H1 (cell line): ENCODE measurements at regions not wholly inside any gene's neighbourhood (a gene's known extent, or its start where the extent isn't known, plus 50 kb on each side); places are given as distances from the start of the nearest gene placed in this dataset.

Experiments
- CTCF ChIA-PET: fragments of 300-600 bp; sonication (Branson Sonifier 250); formaldehyde crosslinking; loops from one replicate; lab custom pipeline; 2021; ENCODE audit not compliant: partially characterized antibody; lab: Charles Lee
- POLR2A ChIA-PET: fragments of 300-600 bp; sonication (Branson Sonifier 250); formaldehyde crosslinking; loops from one replicate; lab custom pipeline; 2021; ENCODE audit warnings: inconsistent platforms; ENCODE audit not compliant: partially characterized antibody; lab: Charles Lee
- DNase-seq, 2 experiments: peaks; one replicate each; pipeline versions ENCODE4 v3.0.0 to v3.0.0-alpha.2; 2010 to 2022; ENCODE audit warnings: low spot score in 2 of 2, low read depth in 1 of 2, mixed read lengths in 1 of 2
- FAIRE-seq: peaks from 2 replicates; lab custom pipeline; 2011; peaks lifted over from hg19 to GRCh38; lab: Jason Lieb, UNC
- H2AFZ ChIP-seq: 2 replicates; pipeline ENCODE4 v1.8.1; 2012; ENCODE audit warnings: low read length, inconsistent platforms
- H2AK5ac ChIP-seq: 2 replicates; pipeline ENCODE4 v1.6.1; 2013; ENCODE audit warnings: low read depth, low read length
- H2BK120ac ChIP-seq: replicated peaks from 2 replicates; pipeline ENCODE3; 2013; ENCODE audit warnings: low read depth, low read length, inconsistent platforms
- H2BK12ac ChIP-seq: 2 replicates; pipeline ENCODE4 v1.6.1; 2013; ENCODE audit warnings: low read depth, low read length
- H2BK15ac ChIP-seq: 2 replicates; pipeline ENCODE4 v1.6.1; 2013; ENCODE audit warnings: low read length
- H2BK20ac ChIP-seq: 2 replicates; pipeline ENCODE4 v1.6.1; 2013; ENCODE audit warnings: low read length
- H2BK5ac ChIP-seq: 2 replicates; pipeline ENCODE4 v1.6.1; 2013; ENCODE audit warnings: low read depth, low read length
- H3K14ac ChIP-seq: 2 replicates; pipeline ENCODE4 v1.6.1; 2013; ENCODE audit warnings: inconsistent platforms; ENCODE audit not compliant: insufficient read length
- H3K18ac ChIP-seq: 2 replicates; pipeline ENCODE4 v1.6.1; 2013; ENCODE audit warnings: low read length; ENCODE audit errors: extremely low read depth
- H3K23ac ChIP-seq: 2 replicates; pipeline ENCODE4 v1.6.1; 2013; ENCODE audit warnings: inconsistent platforms; ENCODE audit not compliant: insufficient read length
- H3K23me2 ChIP-seq: 2 replicates; pipeline ENCODE4 v1.6.1; 2013; ENCODE audit warnings: low read depth, low read length
- H3K27ac ChIP-seq: 2 replicates; pipeline ENCODE4 v1.6.1; 2011; ENCODE audit warnings: low read depth, low read length, inconsistent platforms
- H3K27me3 ChIP-seq, 4 experiments: replicated peaks in 1 of 4; 1 replicate in 1 of 4; 2 replicates in 3 of 4; pipeline versions ENCODE4 v1.6.1 to v1.8.1; 2011 to 2013; ENCODE audit warnings: low read length in 3 of 4, mild to moderate bottlenecking in 3 of 4, inconsistent platforms in 2 of 4, mixed read lengths in 2 of 4, moderate library complexity in 1 of 4; ENCODE audit not compliant: control insufficient read depth in 3 of 4, insufficient read depth in 3 of 4; ENCODE audit errors: extremely low read depth in 1 of 4
- H3K36me3 ChIP-seq, 4 experiments: 2 replicates each; pipeline versions ENCODE4 v1.6.1 to v1.8.1; 2011 to 2013; ENCODE audit warnings: mild to moderate bottlenecking in 4 of 4, low read length in 3 of 4, moderate library complexity in 2 of 4, control low read depth in 1 of 4, inconsistent platforms in 1 of 4; ENCODE audit not compliant: insufficient read depth in 4 of 4, control insufficient read depth in 2 of 4
- H3K4ac ChIP-seq: replicated peaks from 2 replicates; pipeline ENCODE3; 2013; ENCODE audit warnings: low read length, low read depth, mixed read lengths, inconsistent platforms; ENCODE audit not compliant: insufficient read length
- H3K4me1 ChIP-seq, 4 experiments: replicated peaks in 1 of 4; 1 replicate in 1 of 4; 2 replicates in 3 of 4; pipeline versions ENCODE4 v1.6.1 to v1.8.1; 2011 to 2013; ENCODE audit warnings: low read length in 3 of 4, inconsistent platforms in 2 of 4, mixed read lengths in 1 of 4; ENCODE audit not compliant: insufficient read depth in 4 of 4, control insufficient read depth in 3 of 4
- H3K4me2 ChIP-seq, 2 experiments: 2 replicates each; pipeline versions ENCODE4 v1.6.1 to v1.8.1; 2011 to 2013; ENCODE audit warnings: low read depth in 2 of 2, low read length in 2 of 2, control low read depth in 1 of 2, inconsistent platforms in 1 of 2, mild to moderate bottlenecking in 1 of 2; ENCODE audit not compliant: insufficient read depth in 1 of 2
- H3K4me3 ChIP-seq, 4 experiments: fragments of 200-600, 300-600 bp in 1 of 4; sonication (generic), shearing (Covaris generic), sonication (Bioruptor Twin) in 1 of 4; 2 replicates each; pipeline versions ENCODE4 v1.5.1 to v1.8.1; 2011 to 2016; ENCODE audit warnings: low read length in 4 of 4, low read depth in 3 of 4, control low read depth in 2 of 4, inconsistent platforms in 2 of 4, mild to moderate bottlenecking in 2 of 4, mixed read lengths in 1 of 4, moderate library complexity in 1 of 4; ENCODE audit not compliant: insufficient read depth in 2 of 4; ENCODE audit errors: extremely low read depth in 1 of 4
- H3K56ac ChIP-seq: replicated peaks from 2 replicates; pipeline ENCODE3; 2013; ENCODE audit warnings: low read depth, mild to moderate bottlenecking, mixed read lengths, low read length, inconsistent platforms; ENCODE audit not compliant: insufficient read length
- H3K79me1 ChIP-seq: 2 replicates; pipeline ENCODE4 v1.6.1; 2013; ENCODE audit warnings: low read depth, low read length, control low read depth
- H3K79me2 ChIP-seq, 2 experiments: 2 replicates each; pipeline versions ENCODE4 v1.6.1 to v1.8.1; 2012 to 2013; ENCODE audit warnings: low read length in 2 of 2, mild to moderate bottlenecking in 2 of 2, inconsistent platforms in 1 of 2; ENCODE audit not compliant: insufficient read depth in 2 of 2, control insufficient read depth in 1 of 2
- H3K9ac ChIP-seq, 4 experiments: replicated peaks in 1 of 4; 1 replicate in 1 of 4; 2 replicates in 3 of 4; pipeline versions ENCODE4 v1.6.1 to v1.8.1; 2011 to 2013; ENCODE audit warnings: low read depth in 3 of 4, low read length in 3 of 4, control low read depth in 2 of 4, mild to moderate bottlenecking in 2 of 4, moderate library complexity in 2 of 4, inconsistent platforms in 1 of 4; ENCODE audit errors: extremely low read depth in 1 of 4
- H3K9me3 ChIP-seq, 2 experiments: 2 replicates each; pipeline versions ENCODE4 v1.6.1 to v1.8.1; 2012 to 2013; ENCODE audit warnings: mild to moderate bottlenecking in 2 of 2, moderate library complexity in 2 of 2, control low read depth in 1 of 2, inconsistent platforms in 1 of 2, low read depth in 1 of 2, low read length in 1 of 2, mixed read lengths in 1 of 2; ENCODE audit not compliant: insufficient read depth in 2 of 2
- H4K20me1 ChIP-seq, 2 experiments: replicated peaks in 1 of 2; 2 replicates each; pipeline versions ENCODE3 to v1.8.1; 2011 to 2013; ENCODE audit warnings: inconsistent platforms in 2 of 2, low read length in 2 of 2, mild to moderate bottlenecking in 1 of 2; ENCODE audit not compliant: insufficient read depth in 2 of 2, control insufficient read depth in 1 of 2
- H4K5ac ChIP-seq: 2 replicates; pipeline ENCODE4 v1.6.1; 2013; ENCODE audit warnings: low read length, low read depth, mixed read lengths, inconsistent platforms; ENCODE audit not compliant: insufficient read length
- H4K8ac ChIP-seq: 2 replicates; pipeline ENCODE4 v1.8.0; 2013; ENCODE audit warnings: mild to moderate bottlenecking, moderate library complexity, low read length, inconsistent platforms; ENCODE audit not compliant: insufficient read depth; ENCODE audit errors: extremely low read depth
- H4K91ac ChIP-seq: replicated peaks from 2 replicates; pipeline ENCODE3; 2013; ENCODE audit warnings: low read length, mixed read lengths, inconsistent platforms; ENCODE audit not compliant: insufficient read length
- EP300 ChIP-seq, 2 experiments: IDR thresholded peaks; 1 replicate in 1 of 2; 2 replicates in 1 of 2; pipeline ENCODE4 v1.6.1; 2011 to 2012; ENCODE audit warnings: low read depth in 2 of 2, low read length in 2 of 2, mild to moderate bottlenecking in 2 of 2, borderline replicate concordance in 1 of 2, inconsistent platforms in 1 of 2, moderate library complexity in 1 of 2
- KDM4A ChIP-seq: IDR thresholded peaks from one replicate; pipeline ENCODE4 v1.7.1; 2012; ENCODE audit warnings: low read depth, mild to moderate bottlenecking, moderate library complexity, low read length, inconsistent platforms; ENCODE audit not compliant: severe bottlenecking
- NRF1 ChIP-seq: IDR thresholded peaks from 2 replicates; pipeline ENCODE4 v1.6.1; 2011; ENCODE audit warnings: mild to moderate bottlenecking, low read depth, low read length, improper control_type of control experiment
- POU5F1 ChIP-seq: IDR thresholded peaks from 2 replicates; pipeline ENCODE4 v1.6.1; 2011; ENCODE audit warnings: low read depth, mild to moderate bottlenecking, low read length, moderate library complexity
- SRF ChIP-seq: IDR thresholded peaks from 2 replicates; pipeline ENCODE4 v1.6.1; 2011; ENCODE audit warnings: mild to moderate bottlenecking, low read depth, low read length, moderate library complexity
- TBP ChIP-seq: IDR thresholded peaks from 2 replicates; pipeline ENCODE4 v1.6.1; 2011; ENCODE audit warnings: low read depth, low read length, improper control_type of control experiment
- TEAD4 ChIP-seq: IDR thresholded peaks from 2 replicates; pipeline ENCODE4 v1.6.1; 2012; ENCODE audit warnings: low read depth, low read length, inconsistent platforms, mixed read lengths
- WGBS, 2 experiments: shearing (Covaris generic) in 1 of 2; methylation state at CpG; one replicate each; pipeline versions ENCODE4 v1.1.6 to v1.1.7; 2013 to 2015; ENCODE audit warnings: low lambda C conversion rate in 2 of 2, mixed read lengths in 2 of 2, inconsistent platforms in 1 of 2, low coverage in 1 of 2, missing lambda C conversion rate in 1 of 2; ENCODE audit not compliant: insufficient replicate concordance in 2 of 2, insufficient coverage in 1 of 2, insufficient read length in 1 of 2; ENCODE audit errors: extremely low coverage in 1 of 2, missing lambda C conversion rate in 1 of 2; 5-methylcytosine and 5-hydroxymethylcytosine counted together

GRCh38 chr1:195849180-195849579, 759.1 kb downstream of the KCNT2 start:
- H2BK20ac ChIP-seq = no peak overlapping the region
- DNase-seq (no peak), FAIRE-seq (no peak)
- no peak overlapping the region; a peak in 1 of 4 replicates for H3K4me2 ChIP-seq
- H3K27me3 ChIP-seq = no peaks in the 10 kb centered on the region
- no peak overlapping the region for H2BK15ac ChIP-seq
- no peak overlapping the region for H2AFZ ChIP-seq
- H3K4me1 ChIP-seq = peaks cover 0 to 5% (median 3%) of the 10 kb centered on the region in 4 experiments; a peak in 3 of 7 replicates
- H3K9me3 ChIP-seq = no peaks in the 10 kb centered on the region
- H2AK5ac ChIP-seq = no peak overlapping the region
- no peak overlapping the region for H3K23ac ChIP-seq
- peak overlapping the region; percentile 6; the same call in 1 of the 2 replicates for H2BK5ac ChIP-seq
- H3K4ac ChIP-seq = no peak overlapping the region
- H4K8ac ChIP-seq = no peak overlapping the region
- H3K23me2 ChIP-seq = no peaks in the 10 kb centered on the region
- no peaks in the 10 kb centered on the region for H3K79me2 ChIP-seq
- ChIA-PET CTCF (interaction anchor here (0.6 to 1.5 kb wide), 4 partner anchors 36 to 300 kb away, joined by 3 read pairs; no protein-coding TSS in a partner anchor), POLR2A (interaction anchor here (1.0 to 1.4 kb wide), 3 partner anchors 9 to 760 kb away, joined by 3 to 5 read pairs (median 3); no protein-coding TSS in a partner anchor)
- no peak overlapping the region for H3K18ac ChIP-seq
- no peak overlapping the region for H2BK12ac ChIP-seq
- no peak overlapping the region for H3K4me3 ChIP-seq
- no peak overlapping the region for H3K9ac ChIP-seq
- no peak overlapping the region for H3K56ac ChIP-seq
- peak overlapping the region; percentile 5 for H2BK120ac ChIP-seq
- H3K14ac ChIP-seq = no peak overlapping the region
- no peak overlapping the region for H4K91ac ChIP-seq
- H3K27ac ChIP-seq = no peak overlapping the region
- no peaks in the 10 kb centered on the region for H3K79me1 ChIP-seq
- peak overlapping the region; percentile 52 for H4K5ac ChIP-seq
- no peaks in the 10 kb centered on the region for H4K20me1 ChIP-seq
- WGBS, 2 experiments = 71% methylated on average over 1 of the region's 1 CpG; no CpG with 5 or more reads in 1 of the 2 experiments
- H3K36me3 ChIP-seq = no peaks in the 10 kb centered on the region
- TF ChIP-seq TEAD4 (no peak), SRF (no peak), POU5F1 (no peak), TBP (no peak), KDM4A (no peak), EP300 (IDR thresholded peaks at IDR 0.05; ENCODE audit: borderline replicate concordance in 1 of 2, low read depth in 2 of 2, low read length in 2 of 2) (no peak), NRF1 (no peak)
